ENCODE measurements at regions not wholly inside any gene's neighbourhood (a gene's known extent, or its start where the extent isn't known, plus 50 kb on each side); places are given as distances from the start of the nearest gene placed in this dataset.

GRCh38 chr14:97200245-97200644 lies 403.1 kb downstream of the VRK1 start:
- no peak for DNase-seq (ENCODE audit: low read depth in 2 of 2)

GRCh38 chr14:97206916-97207315 lies 409.7 kb downstream of the VRK1 start:
- DNase-seq (ENCODE audit: low read depth in 2 of 2) = no peak

- DNase-seq (ENCODE audit: low read depth in 2 of 2) = no peak
These were observed 413.0 kb downstream of the VRK1 start for GRCh38 chr14:97210202-97210601.

- no peak for DNase-seq (ENCODE audit: low read depth in 2 of 2)
These were observed 415.2 kb downstream of the VRK1 start for GRCh38 chr14:97212399-97212798.

GRCh38 chr14:97213720-97214119 lies 416.5 kb downstream of the VRK1 start:
- no peak for DNase-seq (ENCODE audit: low read depth in 2 of 2)

- DNase-seq (ENCODE audit: low read depth in 2 of 2) = no peak
These were observed 418.2 kb downstream of the VRK1 start for GRCh38 chr14:97215263-97215969.

- DNase-seq (ENCODE audit: low read depth in 2 of 2) = no peak
These were observed 420.1 kb downstream of the VRK1 start for GRCh38 chr14:97217111-97217885.

GRCh38 chr14:97218274-97218673 lies 421.1 kb downstream of the VRK1 start:
- DNase-seq (ENCODE audit: low read depth in 2 of 2) = no peak

- DNase-seq (ENCODE audit: low read depth in 2 of 2) = peak in 1 of 2 donors; percentile 9
These were observed 421.7 kb downstream of the VRK1 start for GRCh38 chr14:97218691-97219430.

GRCh38 chr14:97219431-97220017 lies 422.3 kb downstream of the VRK1 start:
- no peak for DNase-seq (ENCODE audit: low read depth in 2 of 2)

GRCh38 chr14:97221572-97222285 lies 424.5 kb downstream of the VRK1 start:
- DNase-seq (ENCODE audit: low read depth in 2 of 2) = no peak

GRCh38 chr14:97224016-97224415 lies 426.8 kb downstream of the VRK1 start:
- no peak for DNase-seq (ENCODE audit: low read depth in 2 of 2)

GRCh38 chr14:97230051-97230450 lies 432.9 kb downstream of the VRK1 start:
- no peak for DNase-seq (ENCODE audit: low read depth in 2 of 2)

GRCh38 chr14:97233319-97233985 lies 436.3 kb downstream of the VRK1 start:
- DNase-seq (ENCODE audit: low read depth in 2 of 2) = no peak

- DNase-seq (ENCODE audit: low read depth in 2 of 2) = no peak
These were observed 449.5 kb downstream of the VRK1 start for GRCh38 chr14:97246648-97247047.

GRCh38 chr14:97248973-97249372 lies 451.8 kb downstream of the VRK1 start:
- DNase-seq (ENCODE audit: low read depth in 2 of 2) = no peak

- no peak for DNase-seq (ENCODE audit: low read depth in 2 of 2)
These were observed 453.7 kb downstream of the VRK1 start for GRCh38 chr14:97250931-97251330.

- DNase-seq (ENCODE audit: low read depth in 2 of 2) = no peak
These were observed 454.4 kb downstream of the VRK1 start for GRCh38 chr14:97251491-97252155.

- no peak for DNase-seq (ENCODE audit: low read depth in 2 of 2)
These were observed 456.6 kb downstream of the VRK1 start for GRCh38 chr14:97253756-97254155.

GRCh38 chr14:97262336-97262735 lies 465.2 kb downstream of the VRK1 start:
- no peak for DNase-seq (ENCODE audit: low read depth in 2 of 2)

Measured in stimulated activated CD8-positive, alpha-beta memory T cell treated with anti-CD3 and anti-CD28 coated beads, Interleukin-2, amount 100 ng/mL, for 1 hour (primary cell).